ENCODE measurements at regions not wholly inside any gene's neighbourhood (a gene's known extent, or its start where the extent isn't known, plus 50 kb on each side); places are given as distances from the start of the nearest gene placed in this dataset.
"Not testable (repeated sequence)": the region's sequence is repeated elsewhere in the genome, so short reads cannot be mapped to it uniquely, and the experiment has no call there.

DNA sequence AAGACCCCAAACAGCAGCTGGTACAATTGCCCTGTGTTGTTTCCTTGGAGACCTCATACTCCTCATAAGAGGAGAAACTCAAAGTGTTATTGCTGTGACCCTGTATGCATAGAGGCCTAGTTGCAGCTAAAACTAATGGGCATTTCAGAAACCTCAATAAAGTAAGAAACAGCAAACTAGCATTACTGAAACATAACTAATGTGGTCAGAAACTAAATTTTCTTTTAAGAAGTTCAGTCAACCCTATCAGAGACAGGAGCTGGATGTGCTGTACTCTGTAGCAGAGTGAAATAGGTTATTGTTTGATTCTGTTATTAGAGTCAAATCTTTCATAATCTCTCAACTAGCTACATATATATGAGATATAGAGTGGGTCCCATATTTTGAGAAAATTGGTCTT lies 257.5 kb upstream of the IRS4 start:
- TF ChIP-seq, protein P1, sequence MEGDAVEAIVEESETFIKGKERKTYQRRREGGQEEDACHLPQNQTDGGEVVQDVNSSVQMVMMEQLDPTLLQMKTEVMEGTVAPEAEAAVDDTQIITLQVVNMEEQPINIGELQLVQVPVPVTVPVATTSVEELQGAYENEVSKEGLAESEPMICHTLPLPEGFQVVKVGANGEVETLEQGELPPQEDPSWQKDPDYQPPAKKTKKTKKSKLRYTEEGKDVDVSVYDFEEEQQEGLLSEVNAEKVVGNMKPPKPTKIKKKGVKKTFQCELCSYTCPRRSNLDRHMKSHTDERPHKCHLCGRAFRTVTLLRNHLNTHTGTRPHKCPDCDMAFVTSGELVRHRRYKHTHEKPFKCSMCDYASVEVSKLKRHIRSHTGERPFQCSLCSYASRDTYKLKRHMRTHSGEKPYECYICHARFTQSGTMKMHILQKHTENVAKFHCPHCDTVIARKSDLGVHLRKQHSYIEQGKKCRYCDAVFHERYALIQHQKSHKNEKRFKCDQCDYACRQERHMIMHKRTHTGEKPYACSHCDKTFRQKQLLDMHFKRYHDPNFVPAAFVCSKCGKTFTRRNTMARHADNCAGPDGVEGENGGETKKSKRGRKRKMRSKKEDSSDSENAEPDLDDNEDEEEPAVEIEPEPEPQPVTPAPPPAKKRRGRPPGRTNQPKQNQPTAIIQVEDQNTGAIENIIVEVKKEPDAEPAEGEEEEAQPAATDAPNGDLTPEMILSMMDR (IDR thresholded peaks at IDR 0.05), result no peak
- no peaks in the 10 kb centered on the region for H3K36me3 Mint-ChIP-seq (ENCODE audit: low read depth)
- H3K27ac Mint-ChIP-seq, result no peak overlapping the region
- H3K4me1 Mint-ChIP-seq, result no peaks in the 10 kb centered on the region
- H3K27me3 Mint-ChIP-seq (ENCODE audit: low read depth, poor library complexity), result no peaks in the 10 kb centered on the region
- no peak for DNase-seq
- peaks cover 15% of the 10 kb centered on the region for H3K9me3 Mint-ChIP-seq
- no peak overlapping the region for H3K4me3 Mint-ChIP-seq

DNA sequence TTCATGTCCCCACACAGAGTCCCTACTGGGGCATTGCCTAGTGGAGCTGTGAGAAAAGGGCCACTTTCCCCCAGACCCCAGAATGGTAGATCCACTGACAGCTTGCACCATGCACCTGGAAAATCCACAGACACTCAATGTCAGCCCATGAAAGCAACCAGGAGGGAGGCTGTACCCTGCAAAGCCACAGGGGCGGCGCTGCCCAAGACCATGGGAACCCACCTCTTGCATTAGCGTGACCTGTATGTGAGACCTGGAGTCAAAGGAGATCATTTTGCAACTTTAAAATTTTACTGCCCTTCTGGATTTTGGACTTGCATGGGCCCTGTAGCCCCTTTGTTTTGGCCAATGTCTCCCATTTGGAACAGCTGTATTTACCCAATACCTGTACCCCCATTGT lies 236.5 kb upstream of the IRS4 start:
- not testable (repeated sequence) for H3K27ac Mint-ChIP-seq; H3K4me3 Mint-ChIP-seq; DNase-seq; H3K36me3 Mint-ChIP-seq (ENCODE audit: low read depth); H3K27me3 Mint-ChIP-seq (ENCODE audit: low read depth, poor library complexity); H3K4me1 Mint-ChIP-seq; H3K9me3 Mint-ChIP-seq

DNA sequence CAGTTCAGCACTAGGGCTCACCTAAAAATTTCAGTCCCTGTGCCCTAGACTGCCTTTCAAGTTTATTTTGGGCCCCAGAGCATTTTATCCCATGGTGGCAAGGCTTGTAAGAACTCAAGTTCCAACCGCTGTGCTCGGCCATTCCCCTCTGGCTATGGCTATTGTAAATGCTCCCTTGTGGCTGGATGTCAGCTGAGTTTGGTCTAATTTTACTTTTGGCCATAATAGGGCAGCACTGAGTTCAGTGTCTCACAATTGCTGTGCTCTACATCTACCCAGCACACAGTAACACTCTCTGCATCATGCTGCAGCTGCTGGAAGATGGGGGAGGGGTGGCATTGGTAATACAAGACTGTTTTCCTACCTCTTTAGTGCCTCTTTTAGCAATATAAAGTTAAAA lies 210.8 kb upstream of the IRS4 start:
- DNase-seq, result no peak
- TF ChIP-seq, protein P1 (IDR thresholded peaks at IDR 0.05), result no peak
- Mint-ChIP-seq H3K27me3 (ENCODE audit: low read depth, poor library complexity) (no peaks in the 10 kb centered on the region), H3K9me3 (peaks cover 4% of the 10 kb centered on the region), H3K27ac (no peak overlapping the region), H3K4me3 (no peak overlapping the region), H3K4me1 (peaks cover 3% of the 10 kb centered on the region), H3K36me3 (ENCODE audit: low read depth) (no peaks in the 10 kb centered on the region)

DNA sequence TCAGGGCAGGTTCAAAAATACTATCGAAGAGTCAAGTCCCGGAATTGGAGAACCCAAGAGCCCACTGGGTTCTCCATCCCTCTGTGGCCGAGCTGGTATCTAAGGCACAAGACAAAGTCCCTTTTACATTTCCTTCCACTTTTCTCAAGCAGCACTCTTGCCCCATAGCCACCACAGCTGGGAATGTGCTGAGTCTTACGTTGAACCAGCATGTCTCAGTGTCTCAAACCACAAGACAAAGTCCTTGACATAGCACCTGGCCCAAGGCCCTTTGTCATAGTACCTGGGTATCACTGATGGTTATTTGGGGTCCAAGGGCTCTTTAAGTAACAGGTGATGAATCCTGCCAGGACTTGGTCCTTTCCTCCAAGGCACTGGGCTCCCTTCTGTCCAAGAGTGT lies 210.2 kb upstream of the IRS4 start:
- TF ChIP-seq, protein P1 (IDR thresholded peaks at IDR 0.05), result no peak
- no peaks in the 10 kb centered on the region for H3K27me3 Mint-ChIP-seq (ENCODE audit: low read depth, poor library complexity)
- DNase-seq, result no peak
- H3K4me3 Mint-ChIP-seq, result no peak overlapping the region
- H3K36me3 Mint-ChIP-seq (ENCODE audit: low read depth), result no peaks in the 10 kb centered on the region
- H3K4me1 Mint-ChIP-seq, result peaks cover 3% of the 10 kb centered on the region
- H3K9me3 Mint-ChIP-seq, result peaks cover 7% of the 10 kb centered on the region
- no peak overlapping the region for H3K27ac Mint-ChIP-seq

DNA sequence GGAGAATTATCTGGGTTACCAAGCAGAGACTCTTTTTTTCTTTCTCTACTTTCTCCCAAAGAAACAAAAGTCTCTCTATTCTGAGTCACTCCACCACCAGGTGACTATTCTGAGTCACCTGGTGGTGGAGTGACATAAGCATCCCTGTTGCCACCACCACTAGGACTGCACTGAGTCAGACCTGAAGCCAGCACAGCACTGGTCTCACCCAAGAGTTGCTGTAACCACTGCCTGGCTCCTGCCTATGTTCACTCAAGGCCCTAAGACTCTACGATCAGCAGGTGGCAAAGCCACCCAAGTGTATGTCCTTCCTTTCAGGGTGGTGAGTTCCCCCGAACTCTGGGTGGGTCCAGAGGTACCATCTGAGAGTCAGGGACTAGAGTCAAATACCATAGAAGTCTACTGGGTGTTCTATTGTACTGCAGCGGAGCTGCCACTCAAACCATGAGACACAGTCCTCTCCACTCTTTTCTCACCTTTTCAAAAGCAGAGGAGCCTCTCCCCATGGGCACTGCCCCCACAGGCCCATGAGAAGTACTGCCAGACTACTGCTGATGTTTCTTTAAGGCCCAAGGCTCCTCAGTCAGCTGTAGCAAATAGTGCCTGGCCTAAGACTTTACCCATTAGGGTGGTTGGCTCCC lies 209.6 kb upstream of the IRS4 start:
- Mint-ChIP-seq H3K36me3 (ENCODE audit: low read depth) (no peaks in the 10 kb centered on the region), H3K9me3 (peaks cover 13% of the 10 kb centered on the region), H3K4me3 (no peak overlapping the region), H3K27me3 (ENCODE audit: low read depth, poor library complexity) (no peaks in the 10 kb centered on the region), H3K4me1 (peaks cover 3% of the 10 kb centered on the region), H3K27ac (no peak overlapping the region)
- no peak for DNase-seq
- TF ChIP-seq, protein P1 (IDR thresholded peaks at IDR 0.05), result no peak

DNA sequence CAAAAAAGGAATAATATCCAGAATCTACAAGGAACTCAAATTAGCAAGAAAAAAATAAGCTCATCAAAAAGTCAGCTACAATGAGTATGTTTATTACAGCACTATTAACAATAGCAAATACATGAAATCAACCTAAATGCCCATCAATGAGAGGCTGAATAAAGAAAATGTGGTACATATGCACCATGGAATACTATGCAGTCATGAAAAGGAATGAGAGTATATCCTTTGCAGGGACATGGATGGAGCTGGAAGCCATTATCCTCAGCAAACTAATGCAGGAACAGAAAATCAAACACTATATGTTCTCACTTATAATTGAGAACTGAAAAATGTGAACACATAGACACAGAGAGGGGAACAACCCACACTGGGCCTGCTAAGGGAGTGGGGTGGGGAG lies 178.4 kb upstream of the IRS4 start:
- no peaks in the 10 kb centered on the region for H3K36me3 Mint-ChIP-seq (ENCODE audit: low read depth)
- DNase-seq, result no peak
- H3K4me1 Mint-ChIP-seq, result no peaks in the 10 kb centered on the region
- peaks cover 31% of the 10 kb centered on the region for H3K9me3 Mint-ChIP-seq
- TF ChIP-seq, protein P1 (IDR thresholded peaks at IDR 0.05), result no peak
- no peak overlapping the region for H3K27ac Mint-ChIP-seq
- no peak overlapping the region for H3K4me3 Mint-ChIP-seq
- peaks cover 4% of the 10 kb centered on the region for H3K27me3 Mint-ChIP-seq (ENCODE audit: low read depth, poor library complexity)

DNA sequence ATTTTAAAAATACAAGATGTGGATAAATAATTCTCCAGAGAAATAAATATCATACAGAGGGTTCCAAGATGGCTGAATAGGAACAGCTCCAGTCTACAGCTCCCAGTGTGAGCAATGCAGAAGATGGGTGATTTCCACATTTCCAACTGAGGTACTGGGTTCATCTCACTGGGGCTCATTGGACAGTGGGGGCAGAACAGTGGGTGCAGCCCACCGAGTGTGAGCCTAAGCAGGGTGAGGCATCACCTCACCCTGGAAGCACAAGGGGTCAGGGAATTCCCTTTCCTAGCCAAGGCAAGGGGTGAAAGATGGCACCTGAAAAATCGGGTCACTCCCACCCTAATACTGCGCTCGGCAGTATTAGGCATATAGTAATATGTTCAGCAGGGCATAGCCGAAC lies 167.5 kb upstream of the IRS4 start:
- H3K27me3 Mint-ChIP-seq (ENCODE audit: low read depth, poor library complexity); H3K36me3 Mint-ChIP-seq (ENCODE audit: low read depth); H3K27ac Mint-ChIP-seq; H3K4me1 Mint-ChIP-seq; DNase-seq; H3K4me3 Mint-ChIP-seq: not testable (repeated sequence)
- peaks cover 12% of the 10 kb centered on the region for H3K9me3 Mint-ChIP-seq
